ENCODE measurements at regions not wholly inside any gene's neighbourhood (a gene's known extent, or its start where the extent isn't known, plus 50 kb on each side); places are given as distances from the start of the nearest gene placed in this dataset.

DNA sequence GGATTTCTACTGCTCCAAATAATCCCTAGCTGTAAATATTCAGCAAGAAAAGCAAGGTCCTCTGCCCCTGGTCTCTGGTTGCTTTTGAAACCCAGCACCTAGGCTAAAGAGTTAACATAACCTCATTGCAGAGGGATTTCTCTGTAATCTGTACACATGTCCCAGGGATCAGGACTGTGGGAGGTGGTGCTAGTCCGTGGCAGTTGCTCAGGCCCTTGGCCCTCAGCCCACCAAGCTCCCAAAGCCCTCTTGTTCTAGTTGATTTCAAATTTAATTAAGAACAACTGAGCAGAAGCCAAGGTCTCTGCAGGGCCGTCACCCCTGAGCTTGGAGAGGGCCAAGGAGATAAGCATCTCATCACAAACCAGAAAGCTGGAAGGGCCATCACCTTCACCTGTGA lies 181.1 kb downstream of the SOX9 start:
- TF ChIP-seq, protein P1, sequence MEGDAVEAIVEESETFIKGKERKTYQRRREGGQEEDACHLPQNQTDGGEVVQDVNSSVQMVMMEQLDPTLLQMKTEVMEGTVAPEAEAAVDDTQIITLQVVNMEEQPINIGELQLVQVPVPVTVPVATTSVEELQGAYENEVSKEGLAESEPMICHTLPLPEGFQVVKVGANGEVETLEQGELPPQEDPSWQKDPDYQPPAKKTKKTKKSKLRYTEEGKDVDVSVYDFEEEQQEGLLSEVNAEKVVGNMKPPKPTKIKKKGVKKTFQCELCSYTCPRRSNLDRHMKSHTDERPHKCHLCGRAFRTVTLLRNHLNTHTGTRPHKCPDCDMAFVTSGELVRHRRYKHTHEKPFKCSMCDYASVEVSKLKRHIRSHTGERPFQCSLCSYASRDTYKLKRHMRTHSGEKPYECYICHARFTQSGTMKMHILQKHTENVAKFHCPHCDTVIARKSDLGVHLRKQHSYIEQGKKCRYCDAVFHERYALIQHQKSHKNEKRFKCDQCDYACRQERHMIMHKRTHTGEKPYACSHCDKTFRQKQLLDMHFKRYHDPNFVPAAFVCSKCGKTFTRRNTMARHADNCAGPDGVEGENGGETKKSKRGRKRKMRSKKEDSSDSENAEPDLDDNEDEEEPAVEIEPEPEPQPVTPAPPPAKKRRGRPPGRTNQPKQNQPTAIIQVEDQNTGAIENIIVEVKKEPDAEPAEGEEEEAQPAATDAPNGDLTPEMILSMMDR (conservative IDR thresholded peaks at IDR 0.05; ENCODE audit: low read depth, low read length): no peak
- no peak for TF ChIP-seq EZH2 (IDR thresholded peaks at IDR 0.05; ENCODE audit: low read length, unreplicated experiment)
- no peak for TF ChIP-seq EZH2phosphoT487 (IDR thresholded peaks at IDR 0.05; ENCODE audit: borderline replicate concordance, low read length)

All from PC-3 (cell line).